Umbilical cord (tissue), 1 donor: ENCODE measurements at regions not wholly inside any gene's neighbourhood (a gene's known extent, or its start where the extent isn't known, plus 50 kb on each side); places are given as distances from the start of the nearest gene placed in this dataset.
A peak's percentile ranks its signal among the peaks of the same experiment; 100 is the strongest.
"Not testable (repeated sequence)": the region's sequence is repeated elsewhere in the genome, so short reads cannot be mapped to it uniquely, and the experiment has no call there.

ENCODE experiments used
- DNase-seq: peaks from one replicate; pipeline ENCODE4 v3.0.0-alpha.2; 2015; ENCODE audit warnings: low spot score

GRCh38 chr5:18323891-18324290 is 689.6 kb downstream of the TAF11L14 start:
- no peak for DNase-seq

GRCh38 chr5:18325431-18325830 is 691.2 kb downstream of the TAF11L14 start:
- DNase-seq, result no peak

- DNase-seq, result peak; percentile 77
These were observed 695.1 kb downstream of the TAF11L14 start for GRCh38 chr5:18329328-18329727.

- peak; percentile 81 for DNase-seq
These were observed 699.6 kb downstream of the TAF11L14 start for GRCh38 chr5:18333841-18334240.

GRCh38 chr5:18334949-18335348 is 700.7 kb downstream of the TAF11L14 start:
- no peak for DNase-seq

GRCh38 chr5:18354828-18355227 is 720.6 kb downstream of the TAF11L14 start:
- DNase-seq, result no peak

GRCh38 chr5:18357486-18357885 is 723.2 kb downstream of the TAF11L14 start:
- DNase-seq, result peak; percentile 27

- no peak for DNase-seq
These were observed 732.0 kb downstream of the TAF11L14 start for GRCh38 chr5:18366234-18366633.

- DNase-seq, result peak; percentile 33
These were observed 736.3 kb downstream of the TAF11L14 start for GRCh38 chr5:18370531-18370930.

- DNase-seq, result peak; percentile 24
These were observed 741.4 kb downstream of the TAF11L14 start for GRCh38 chr5:18375641-18376040.

- DNase-seq, result no peak
These were observed 743.8 kb downstream of the TAF11L14 start for GRCh38 chr5:18378066-18378465.

- DNase-seq, result no peak
These were observed 744.9 kb downstream of the TAF11L14 start for GRCh38 chr5:18379189-18379588.

- no peak for DNase-seq
These were observed 746.6 kb downstream of the TAF11L14 start for GRCh38 chr5:18380729-18381362.

- DNase-seq, result peak; percentile 72
These were observed 759.5 kb downstream of the TAF11L14 start for GRCh38 chr5:18393565-18394442.

- no peak for DNase-seq
These were observed 760.2 kb downstream of the TAF11L14 start for GRCh38 chr5:18394443-18394804.

- peak; percentile 48 for DNase-seq
These were observed 761.2 kb downstream of the TAF11L14 start for GRCh38 chr5:18395126-18396110.

- no peak for DNase-seq
These were observed 763.1 kb downstream of the TAF11L14 start for GRCh38 chr5:18397371-18397770.

GRCh38 chr5:18397891-18398290 is 763.6 kb downstream of the TAF11L14 start:
- peak; percentile 21 for DNase-seq

- not testable (repeated sequence) for DNase-seq
These were observed 765.4 kb downstream of the TAF11L14 start for GRCh38 chr5:18399461-18400327.

GRCh38 chr5:18403141-18403540 is 768.9 kb downstream of the TAF11L14 start:
- DNase-seq, result peak; percentile 47

GRCh38 chr5:18403941-18404438 is 769.7 kb downstream of the TAF11L14 start:
- DNase-seq, result no peak
